HepG2 (cell line): ENCODE measurements at regions not wholly inside any gene's neighbourhood (a gene's known extent, or its start where the extent isn't known, plus 50 kb on each side); places are given as distances from the start of the nearest gene placed in this dataset.

Source experiments
- GLI4 ChIP-seq: sonication (generic); formaldehyde crosslinking; IDR thresholded peaks from 2 replicates; pipeline ENCODE4 v1.5.1; 2020; ENCODE audit warnings: missing genetic modification reagents, mild to moderate bottlenecking, moderate library complexity, borderline replicate concordance
- KDM6A ChIP-seq: IDR thresholded peaks from 2 replicates; pipeline ENCODE4 v1.6.1; 2016; ENCODE audit warnings: low read depth
- LCORL ChIP-seq, 2 experiments: fragments of 450-650 bp in 1 of 2; sonication (generic) in 1 of 2; formaldehyde crosslinking in 1 of 2; IDR thresholded peaks; 2 replicates each; pipeline versions ENCODE4 v1.5.0 to v1.6.1; 2017 to 2020; ENCODE audit warnings: antibody characterized with exemption in 1 of 2, missing genetic modification reagents in 1 of 2
- MIXL1 ChIP-seq: IDR thresholded peaks from 2 replicates; pipeline ENCODE4 v1.6.1; 2016
- NCOR1 ChIP-seq: fragments of 200-600 bp; sonication (generic); IDR thresholded peaks from 2 replicates; pipeline ENCODE4 v1.7.0; 2017; ENCODE audit warnings: antibody characterized with exemption, low read length, borderline replicate concordance
- STAT5B ChIP-seq: sonication (generic); formaldehyde crosslinking; IDR thresholded peaks from 2 replicates; pipeline ENCODE4 v1.4.0; 2020; ENCODE audit warnings: missing genetic modification reagents
- TARDBP ChIP-seq: sonication (generic); formaldehyde crosslinking; IDR thresholded peaks from 2 replicates; pipeline ENCODE4 v1.8.0; 2022; ENCODE audit warnings: mild to moderate bottlenecking, missing genetic modification reagents
- ZBTB21 ChIP-seq: sonication (generic); formaldehyde crosslinking; IDR thresholded peaks from 2 replicates; pipeline ENCODE4 v1.4.0; 2020; ENCODE audit warnings: missing genetic modification reagents
- ZC3H4 ChIP-seq: sonication (generic); formaldehyde crosslinking; IDR thresholded peaks from 2 replicates; pipeline ENCODE4 v1.4.0; 2020; ENCODE audit warnings: missing genetic modification reagents, borderline replicate concordance
- ZMYM4 ChIP-seq: sonication (generic); formaldehyde crosslinking; IDR thresholded peaks from 2 replicates; pipeline ENCODE4 v1.8.1; 2023; ENCODE audit warnings: mild to moderate bottlenecking, missing genetic modification reagents
- ZNF614 ChIP-seq: IDR thresholded peaks from 2 replicates; pipeline ENCODE4 v1.6.1; 2018; ENCODE audit warnings: missing biosample characterization, missing genetic modification reagents, inconsistent platforms, borderline replicate concordance
- ZNF678 ChIP-seq: sonication (generic); formaldehyde crosslinking; IDR thresholded peaks from 2 replicates; pipeline ENCODE4 v1.4.0; 2020; ENCODE audit warnings: mild to moderate bottlenecking, missing genetic modification reagents
- ZNF713 ChIP-seq: sonication (generic); formaldehyde crosslinking; IDR thresholded peaks from 2 replicates; pipeline ENCODE4 v1.4.0; 2020; ENCODE audit warnings: mild to moderate bottlenecking, missing genetic modification reagents
- TF ChIP-seq, protein P1 (sequence below): sonication (generic); formaldehyde crosslinking; conservative IDR thresholded peaks from 2 replicates; pipeline ENCODE4 v1.4.0; 2020; ENCODE audit warnings: missing genetic modification reagents
- TF ChIP-seq, protein P2 (sequence below): sonication (generic); formaldehyde crosslinking; IDR thresholded peaks from 2 replicates; pipeline ENCODE4 v1.5.0; 2020; ENCODE audit warnings: missing genetic modification reagents, mild to moderate bottlenecking, borderline replicate concordance
- TF ChIP-seq, protein P3 (sequence below): sonication (generic); formaldehyde crosslinking; IDR thresholded peaks from 2 replicates; pipeline ENCODE4 v1.5.0; 2020; ENCODE audit warnings: mild to moderate bottlenecking, missing genetic modification reagents, borderline replicate concordance
- TF ChIP-seq, protein P4 (sequence below): sonication (generic); formaldehyde crosslinking; IDR thresholded peaks from 2 replicates; pipeline ENCODE4 v1.4.0; 2020; ENCODE audit warnings: low read depth, missing genetic modification reagents
- TF ChIP-seq, protein P5 (sequence below): sonication (generic); formaldehyde crosslinking; IDR thresholded peaks from 2 replicates; pipeline ENCODE4 v1.8.0; 2022; ENCODE audit warnings: mild to moderate bottlenecking, missing genetic modification reagents, borderline replicate concordance

DNA sequence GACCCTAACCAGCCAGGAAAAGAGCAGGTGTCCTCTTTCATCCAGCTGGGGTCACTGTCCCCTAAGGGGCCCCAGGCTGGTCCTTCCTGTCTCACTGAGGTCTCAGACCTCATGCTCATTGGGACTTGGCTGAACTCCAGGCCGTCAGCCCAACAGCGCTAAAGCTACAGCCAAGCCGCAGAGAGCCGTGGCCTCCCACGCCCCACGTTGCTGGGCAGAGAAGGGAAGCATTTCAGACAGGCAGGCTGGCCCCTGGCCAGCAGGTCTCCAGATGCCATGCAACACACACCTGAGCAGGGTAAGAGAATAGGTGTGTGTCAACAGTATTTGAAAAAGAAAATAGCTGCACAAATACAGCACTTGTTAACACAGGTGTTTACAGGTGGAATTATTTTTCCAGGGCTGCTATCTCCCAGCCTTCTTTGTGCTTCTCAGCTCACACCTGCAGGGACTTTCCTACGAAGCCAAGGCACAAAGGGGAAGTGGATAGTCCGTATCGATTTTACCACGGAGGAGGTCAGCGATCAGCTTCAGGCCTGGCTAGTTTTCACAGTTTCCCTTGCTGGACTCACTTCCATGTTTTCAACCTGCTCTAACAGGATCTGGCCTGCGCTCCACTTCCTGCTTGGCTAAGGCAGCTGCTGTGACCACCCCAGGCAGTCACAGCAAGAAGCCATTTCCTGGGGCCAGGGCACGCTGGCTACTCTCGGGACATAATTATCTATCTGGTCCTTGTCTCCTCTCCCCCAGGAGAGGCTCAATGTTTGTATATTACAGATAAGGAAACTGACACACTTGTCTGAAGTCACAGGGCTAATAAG is 156.1 kb upstream of the ID2 start (continued):
- TF ChIP-seq, protein P1, sequence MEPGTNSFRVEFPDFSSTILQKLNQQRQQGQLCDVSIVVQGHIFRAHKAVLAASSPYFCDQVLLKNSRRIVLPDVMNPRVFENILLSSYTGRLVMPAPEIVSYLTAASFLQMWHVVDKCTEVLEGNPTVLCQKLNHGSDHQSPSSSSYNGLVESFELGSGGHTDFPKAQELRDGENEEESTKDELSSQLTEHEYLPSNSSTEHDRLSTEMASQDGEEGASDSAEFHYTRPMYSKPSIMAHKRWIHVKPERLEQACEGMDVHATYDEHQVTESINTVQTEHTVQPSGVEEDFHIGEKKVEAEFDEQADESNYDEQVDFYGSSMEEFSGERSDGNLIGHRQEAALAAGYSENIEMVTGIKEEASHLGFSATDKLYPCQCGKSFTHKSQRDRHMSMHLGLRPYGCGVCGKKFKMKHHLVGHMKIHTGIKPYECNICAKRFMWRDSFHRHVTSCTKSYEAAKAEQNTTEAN (CRISPR knock-in tag) = 0 out of 2 replicates have a peak, but pooled peaks have one; percentile 55
- TF ChIP-seq ZNF713 (CRISPR knock-in tag) (0 out of 2 replicates have a peak, but pooled peaks have one; percentile 53), KDM6A (no peak), NCOR1 (no peak), ZC3H4 (CRISPR knock-in tag) (no peak), STAT5B (no peak), TARDBP (peak; percentile 68), LCORL (IDR thresholded peaks at IDR 0.05) (no peak), LCORL (CRISPR knock-in tag; IDR thresholded peaks at IDR 0.05) (peak; percentile 98), ZNF614 (peak; percentile 91), GLI4 (CRISPR knock-in tag) (0 out of 2 replicates have a peak, but pooled peaks have one; percentile 82), ZBTB21 (CRISPR knock-in tag) (no peak), ZMYM4 (CRISPR knock-in tag) (peak; percentile 83), MIXL1 (CRISPR knock-in tag) (0 out of 2 replicates have a peak, but pooled peaks have one; percentile 17), ZNF678 (CRISPR knock-in tag) (peak; percentile 79; the same call in 1 of the 2 replicates)
- TF ChIP-seq, protein P2, sequence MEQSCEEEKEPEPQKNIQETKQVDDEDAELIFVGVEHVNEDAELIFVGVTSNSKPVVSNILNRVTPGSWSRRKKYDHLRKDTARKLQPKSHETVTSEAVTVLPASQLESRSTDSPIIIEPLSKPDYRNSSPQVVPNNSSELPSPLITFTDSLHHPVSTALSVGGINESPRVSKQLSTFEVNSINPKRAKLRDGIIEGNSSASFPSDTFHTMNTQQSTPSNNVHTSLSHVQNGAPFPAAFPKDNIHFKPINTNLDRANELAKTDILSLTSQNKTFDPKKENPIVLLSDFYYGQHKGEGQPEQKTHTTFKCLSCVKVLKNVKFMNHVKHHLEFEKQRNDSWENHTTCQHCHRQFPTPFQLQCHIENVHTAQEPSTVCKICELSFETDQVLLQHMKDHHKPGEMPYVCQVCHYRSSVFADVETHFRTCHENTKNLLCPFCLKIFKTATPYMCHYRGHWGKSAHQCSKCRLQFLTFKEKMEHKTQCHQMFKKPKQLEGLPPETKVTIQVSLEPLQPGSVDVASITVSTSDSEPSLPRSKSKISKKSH (CRISPR knock-in tag) = peak; percentile 75; the same call in 1 of the 2 replicates
- TF ChIP-seq, protein P3, sequence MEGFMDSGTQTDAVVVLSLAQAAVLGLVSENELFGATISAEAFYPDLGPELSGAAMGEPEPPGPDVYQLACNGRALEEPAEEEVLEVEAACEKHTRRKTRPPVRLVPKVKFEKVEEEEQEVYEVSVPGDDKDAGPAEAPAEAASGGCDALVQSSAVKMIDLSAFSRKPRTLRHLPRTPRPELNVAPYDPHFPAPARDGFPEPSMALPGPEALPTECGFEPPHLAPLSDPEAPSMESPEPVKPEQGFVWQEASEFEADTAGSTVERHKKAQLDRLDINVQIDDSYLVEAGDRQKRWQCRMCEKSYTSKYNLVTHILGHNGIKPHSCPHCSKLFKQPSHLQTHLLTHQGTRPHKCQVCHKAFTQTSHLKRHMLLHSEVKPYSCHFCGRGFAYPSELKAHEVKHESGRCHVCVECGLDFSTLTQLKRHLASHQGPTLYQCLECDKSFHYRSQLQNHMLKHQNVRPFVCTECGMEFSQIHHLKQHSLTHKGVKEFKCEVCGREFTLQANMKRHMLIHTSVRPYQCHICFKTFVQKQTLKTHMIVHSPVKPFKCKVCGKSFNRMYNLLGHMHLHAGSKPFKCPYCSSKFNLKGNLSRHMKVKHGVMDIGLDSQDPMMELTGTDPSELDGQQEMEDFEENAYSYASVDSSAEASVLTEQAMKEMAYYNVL = peak; percentile 65; the same call in 1 of the 2 replicates
- TF ChIP-seq, protein P4, sequence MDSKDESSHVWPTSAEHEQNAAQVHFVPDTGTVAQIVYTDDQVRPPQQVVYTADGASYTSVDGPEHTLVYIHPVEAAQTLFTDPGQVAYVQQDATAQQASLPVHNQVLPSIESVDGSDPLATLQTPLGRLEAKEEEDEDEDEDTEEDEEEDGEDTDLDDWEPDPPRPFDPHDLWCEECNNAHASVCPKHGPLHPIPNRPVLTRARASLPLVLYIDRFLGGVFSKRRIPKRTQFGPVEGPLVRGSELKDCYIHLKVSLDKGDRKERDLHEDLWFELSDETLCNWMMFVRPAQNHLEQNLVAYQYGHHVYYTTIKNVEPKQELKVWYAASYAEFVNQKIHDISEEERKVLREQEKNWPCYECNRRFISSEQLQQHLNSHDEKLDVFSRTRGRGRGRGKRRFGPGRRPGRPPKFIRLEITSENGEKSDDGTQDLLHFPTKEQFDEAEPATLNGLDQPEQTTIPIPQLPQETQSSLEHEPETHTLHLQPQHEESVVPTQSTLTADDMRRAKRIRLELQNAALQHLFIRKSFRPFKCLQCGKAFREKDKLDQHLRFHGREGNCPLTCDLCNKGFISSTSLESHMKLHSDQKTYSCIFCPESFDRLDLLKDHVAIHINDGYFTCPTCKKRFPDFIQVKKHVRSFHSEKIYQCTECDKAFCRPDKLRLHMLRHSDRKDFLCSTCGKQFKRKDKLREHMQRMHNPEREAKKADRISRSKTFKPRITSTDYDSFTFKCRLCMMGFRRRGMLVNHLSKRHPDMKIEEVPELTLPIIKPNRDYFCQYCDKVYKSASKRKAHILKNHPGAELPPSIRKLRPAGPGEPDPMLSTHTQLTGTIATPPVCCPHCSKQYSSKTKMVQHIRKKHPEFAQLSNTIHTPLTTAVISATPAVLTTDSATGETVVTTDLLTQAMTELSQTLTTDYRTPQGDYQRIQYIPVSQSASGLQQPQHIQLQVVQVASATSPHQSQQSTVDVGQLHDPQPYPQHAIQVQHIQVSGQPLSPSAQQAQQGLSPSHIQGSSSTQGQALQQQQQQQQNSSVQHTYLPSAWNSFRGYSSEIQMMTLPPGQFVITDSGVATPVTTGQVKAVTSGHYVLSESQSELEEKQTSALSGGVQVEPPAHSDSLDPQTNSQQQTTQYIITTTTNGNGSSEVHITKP (CRISPR knock-in tag) = no peak
- TF ChIP-seq, protein P5, sequence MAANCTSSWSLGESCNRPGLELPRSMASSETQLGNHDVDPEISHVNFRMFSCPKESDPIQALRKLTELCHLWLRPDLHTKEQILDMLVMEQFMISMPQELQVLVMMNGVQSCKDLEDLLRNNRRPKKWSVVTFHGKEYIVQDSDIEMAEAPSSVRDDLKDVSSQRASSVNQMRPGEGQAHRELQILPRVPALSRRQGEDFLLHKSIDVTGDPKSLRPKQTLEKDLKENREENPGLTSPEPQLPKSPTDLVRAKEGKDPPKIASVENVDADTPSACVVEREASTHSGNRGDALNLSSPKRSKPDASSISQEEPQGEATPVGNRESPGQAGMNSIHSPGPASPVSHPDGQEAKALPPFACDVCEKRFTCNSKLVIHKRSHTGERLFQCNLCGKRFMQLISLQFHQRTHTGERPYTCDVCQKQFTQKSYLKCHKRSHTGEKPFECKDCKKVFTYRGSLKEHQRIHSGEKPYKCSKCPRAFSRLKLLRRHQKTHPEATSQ (CRISPR knock-in tag) = no peak; the same call in 1 of the 2 replicates
